ENCODE measurements at regions not wholly inside any gene's neighbourhood (a gene's known extent, or its start where the extent isn't known, plus 50 kb on each side); places are given as distances from the start of the nearest gene placed in this dataset.
A peak's percentile ranks its signal among the peaks of the same experiment; 100 is the strongest.

DNA sequence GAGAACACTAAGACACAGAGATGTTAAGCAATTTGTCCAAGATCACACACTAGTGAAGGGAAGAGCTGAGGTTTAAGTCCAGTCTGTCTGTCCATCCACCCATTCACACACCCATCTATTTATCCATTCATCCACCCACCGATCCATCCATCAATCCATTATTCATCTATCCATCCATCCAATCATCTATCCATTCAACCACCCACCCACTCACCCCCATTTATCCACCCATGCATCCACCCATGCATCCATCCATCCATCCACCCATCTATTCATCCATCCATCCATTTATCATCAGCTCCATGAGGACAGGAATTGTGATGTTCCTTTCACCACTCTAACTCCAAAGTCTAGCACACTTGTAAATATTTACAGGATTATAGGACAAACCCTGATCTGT is 242.3 kb upstream of the PMEPA1 start:
- Histone ChIP-seq H3K4me3 (no peak overlapping the region), H3K27me3 (ENCODE audit: low read depth) (peaks cover 9% of the 10 kb centered on the region), H3K9me3 (replicated peaks) (no peaks in the 10 kb centered on the region), H3K27ac (replicated peaks) (no peak overlapping the region), H3K36me3 (no peaks in the 10 kb centered on the region), H3K4me1 (no peaks in the 10 kb centered on the region)
- DNase-seq: no peak
- TF ChIP-seq, protein P1, sequence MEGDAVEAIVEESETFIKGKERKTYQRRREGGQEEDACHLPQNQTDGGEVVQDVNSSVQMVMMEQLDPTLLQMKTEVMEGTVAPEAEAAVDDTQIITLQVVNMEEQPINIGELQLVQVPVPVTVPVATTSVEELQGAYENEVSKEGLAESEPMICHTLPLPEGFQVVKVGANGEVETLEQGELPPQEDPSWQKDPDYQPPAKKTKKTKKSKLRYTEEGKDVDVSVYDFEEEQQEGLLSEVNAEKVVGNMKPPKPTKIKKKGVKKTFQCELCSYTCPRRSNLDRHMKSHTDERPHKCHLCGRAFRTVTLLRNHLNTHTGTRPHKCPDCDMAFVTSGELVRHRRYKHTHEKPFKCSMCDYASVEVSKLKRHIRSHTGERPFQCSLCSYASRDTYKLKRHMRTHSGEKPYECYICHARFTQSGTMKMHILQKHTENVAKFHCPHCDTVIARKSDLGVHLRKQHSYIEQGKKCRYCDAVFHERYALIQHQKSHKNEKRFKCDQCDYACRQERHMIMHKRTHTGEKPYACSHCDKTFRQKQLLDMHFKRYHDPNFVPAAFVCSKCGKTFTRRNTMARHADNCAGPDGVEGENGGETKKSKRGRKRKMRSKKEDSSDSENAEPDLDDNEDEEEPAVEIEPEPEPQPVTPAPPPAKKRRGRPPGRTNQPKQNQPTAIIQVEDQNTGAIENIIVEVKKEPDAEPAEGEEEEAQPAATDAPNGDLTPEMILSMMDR (IDR thresholded peaks at IDR 0.05; ENCODE audit: borderline replicate concordance): no peak
- intact Hi-C loops (cut with micrococcal nuclease): no loop called here

DNA sequence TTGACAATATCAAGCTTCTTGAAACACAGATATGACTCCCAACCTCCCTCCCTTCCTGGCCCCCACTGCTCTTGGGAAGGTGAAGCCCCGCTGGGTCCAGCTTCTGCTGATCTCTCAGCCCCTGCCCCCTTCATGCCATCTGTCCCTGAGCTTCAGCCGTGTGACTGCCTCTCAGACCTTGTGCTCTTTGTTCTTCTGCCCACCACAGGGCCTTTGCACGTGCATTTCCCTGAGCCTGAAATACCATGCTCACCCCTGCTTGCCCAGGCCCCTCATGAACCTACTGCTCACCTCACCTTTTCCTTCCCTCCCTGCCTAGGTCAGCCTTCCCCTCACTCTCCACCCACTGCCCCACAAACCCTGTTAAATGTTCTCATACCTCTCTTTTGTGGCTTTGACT is 241.7 kb upstream of the PMEPA1 start:
- no peaks in the 10 kb centered on the region for H3K36me3 ChIP-seq
- DNase-seq: no peak
- no peak overlapping the region for H3K27ac ChIP-seq (replicated peaks)
- TF ChIP-seq, protein P1 (IDR thresholded peaks at IDR 0.05; ENCODE audit: borderline replicate concordance): no peak
- H3K9me3 ChIP-seq (replicated peaks): no peaks in the 10 kb centered on the region
- H3K27me3 ChIP-seq (ENCODE audit: low read depth): peaks cover 9% of the 10 kb centered on the region
- H3K4me1 ChIP-seq: no peaks in the 10 kb centered on the region
- intact Hi-C loops (cut with micrococcal nuclease): no loop called here
- H3K4me3 ChIP-seq: no peak overlapping the region

DNA sequence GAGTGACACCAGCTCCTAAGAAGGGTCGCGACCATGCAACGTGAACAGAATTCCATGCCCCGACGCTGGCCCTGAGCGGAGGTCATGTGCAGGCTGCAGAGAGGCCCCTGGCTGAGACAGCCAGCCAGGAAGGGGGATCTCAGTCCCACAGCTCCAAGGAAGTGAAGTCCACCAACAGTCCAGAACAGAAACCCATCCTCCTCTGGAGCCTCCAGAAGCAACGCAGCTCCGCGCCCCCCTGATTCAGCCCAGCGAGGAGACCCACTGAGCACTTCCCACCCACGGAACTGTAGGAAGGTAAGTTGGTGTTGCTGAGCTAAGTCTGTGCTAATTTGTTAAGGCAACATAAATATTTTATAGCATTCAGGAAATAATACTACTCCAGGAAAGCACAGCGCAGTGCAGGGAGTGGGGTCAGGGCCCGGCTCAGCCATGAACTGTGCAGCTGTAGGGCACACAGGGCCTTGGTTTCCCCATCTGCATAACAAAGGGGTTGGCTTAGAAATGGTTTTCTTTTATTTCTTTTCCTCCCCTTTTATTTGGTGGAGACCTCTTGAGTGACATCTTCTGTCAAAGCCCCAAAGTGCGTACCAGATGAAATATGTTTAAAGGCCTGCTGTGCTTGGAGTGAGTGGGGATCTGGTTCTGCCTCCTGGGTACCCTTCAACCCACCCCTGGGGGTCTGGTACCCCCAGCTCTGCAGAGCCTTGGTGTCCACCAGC is 241.1 kb upstream of the PMEPA1 start:
- Histone ChIP-seq H3K9me3 (replicated peaks) (no peaks in the 10 kb centered on the region), H3K4me3 (no peak overlapping the region), H3K36me3 (no peaks in the 10 kb centered on the region), H3K27me3 (ENCODE audit: low read depth) (peaks cover 9% of the 10 kb centered on the region), H3K27ac (replicated peaks) (no peak overlapping the region), H3K4me1 (no peaks in the 10 kb centered on the region)
- TF ChIP-seq, protein P1 (IDR thresholded peaks at IDR 0.05; ENCODE audit: borderline replicate concordance): no peak
- DNase-seq: no peak
- intact Hi-C loops (cut with micrococcal nuclease): no loop called here

DNA sequence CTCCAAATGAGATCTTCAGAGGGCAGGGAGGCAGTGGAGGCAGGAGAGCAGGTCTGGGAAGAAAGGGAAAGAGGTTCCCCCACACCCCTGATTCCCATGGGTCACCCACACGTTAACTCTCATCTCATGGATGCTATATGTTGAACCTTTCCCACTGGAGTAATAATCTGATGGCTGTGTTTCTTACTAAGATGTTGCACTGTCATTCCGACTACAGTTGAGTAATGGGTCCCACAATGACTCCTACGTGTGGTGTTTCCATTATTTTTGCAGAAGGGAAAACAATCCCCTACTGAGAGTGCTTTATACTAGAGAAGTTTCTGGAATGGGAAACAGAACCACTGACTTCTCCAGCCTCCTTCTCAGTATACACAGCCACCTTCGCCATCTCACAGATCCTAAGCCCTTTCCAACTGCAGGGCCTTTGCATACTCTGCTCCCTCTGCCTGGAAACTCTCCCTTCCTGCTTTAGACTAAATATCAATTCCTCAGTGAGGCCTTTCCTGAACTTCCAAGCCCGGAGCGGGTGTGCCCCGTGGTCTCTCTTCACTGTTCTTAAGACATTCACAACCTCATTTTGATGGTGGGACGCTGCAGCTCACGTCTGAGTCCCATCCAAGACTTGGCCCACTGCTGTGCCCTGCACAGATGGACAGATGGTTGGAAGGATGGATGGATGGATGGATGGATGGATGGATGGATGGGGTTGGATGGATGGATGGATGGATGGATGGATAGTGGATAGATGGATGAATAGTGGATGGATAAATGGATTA is 238.6 kb upstream of the PMEPA1 start:
- no peak overlapping the region for H3K4me3 ChIP-seq
- H3K36me3 ChIP-seq: no peaks in the 10 kb centered on the region
- H3K4me1 ChIP-seq: no peaks in the 10 kb centered on the region
- peaks cover 11% of the 10 kb centered on the region for H3K27me3 ChIP-seq (ENCODE audit: low read depth)
- no peaks in the 10 kb centered on the region for H3K9me3 ChIP-seq (replicated peaks)
- TF ChIP-seq, protein P1 (IDR thresholded peaks at IDR 0.05; ENCODE audit: borderline replicate concordance): no peak
- intact Hi-C loops (cut with micrococcal nuclease): no loop called here
- H3K27ac ChIP-seq (replicated peaks): peak overlapping the region; percentile 43
- DNase-seq: no peak

DNA sequence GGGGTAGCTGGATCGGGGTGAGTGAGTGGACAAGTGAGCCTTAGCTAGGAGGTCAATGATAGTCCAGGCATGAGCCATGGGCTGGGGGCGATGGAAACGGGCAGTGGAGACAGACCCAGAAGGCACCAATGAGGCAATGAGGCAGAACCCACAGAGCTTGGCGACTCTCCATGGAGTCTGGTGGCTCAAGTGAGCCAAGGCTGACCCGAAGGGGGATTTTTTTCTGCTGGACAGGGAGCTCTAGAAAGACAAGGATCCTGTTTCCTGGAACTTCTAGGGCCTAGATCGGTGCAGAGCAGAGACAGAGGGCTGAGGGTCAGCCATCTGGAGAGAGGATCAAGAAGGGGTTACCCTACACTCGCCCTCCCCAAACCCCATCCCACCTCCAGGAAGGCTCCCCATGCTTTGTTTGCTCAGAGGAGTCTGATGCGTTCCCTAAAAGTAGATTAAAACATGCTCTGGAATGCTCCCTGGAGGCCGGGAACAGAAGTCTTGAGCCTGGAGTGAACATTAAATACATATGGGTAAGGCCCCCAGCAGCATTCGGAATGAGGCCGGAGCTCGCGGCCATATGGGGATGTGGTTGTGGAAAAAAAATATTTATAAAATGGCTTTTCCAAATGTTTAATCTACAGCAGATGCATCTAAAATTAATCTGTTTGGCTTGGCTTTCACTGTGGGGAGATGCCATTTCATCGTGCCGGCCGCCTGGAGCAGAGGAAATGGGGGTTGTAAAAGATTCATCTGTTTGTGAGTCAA is 237.8 kb upstream of the PMEPA1 start:
- Histone ChIP-seq H3K9me3 (replicated peaks) (no peaks in the 10 kb centered on the region), H3K36me3 (no peaks in the 10 kb centered on the region), H3K4me3 (no peak overlapping the region), H3K4me1 (no peaks in the 10 kb centered on the region), H3K27me3 (ENCODE audit: low read depth) (peaks cover 17% of the 10 kb centered on the region), H3K27ac (replicated peaks) (peak overlapping the region; percentile 45)
- DNase-seq: peak; percentile 34
- intact Hi-C loops (cut with micrococcal nuclease): no loop called here
- TF ChIP-seq, protein P1 (IDR thresholded peaks at IDR 0.05; ENCODE audit: borderline replicate concordance): peak; percentile 11

Data from left ventricle myocardium inferior (tissue), 1 donor.